NCI-H1930 (cell line): ENCODE measurements at regions not wholly inside any gene's neighbourhood (a gene's known extent, or its start where the extent isn't known, plus 50 kb on each side); places are given as distances from the start of the nearest gene placed in this dataset.

Experiments
- DNase-seq, 2 experiments: peaks; one replicate each; lab custom pipeline; 2025; lab: John Stamatoyannopoulos, UW

DNA sequence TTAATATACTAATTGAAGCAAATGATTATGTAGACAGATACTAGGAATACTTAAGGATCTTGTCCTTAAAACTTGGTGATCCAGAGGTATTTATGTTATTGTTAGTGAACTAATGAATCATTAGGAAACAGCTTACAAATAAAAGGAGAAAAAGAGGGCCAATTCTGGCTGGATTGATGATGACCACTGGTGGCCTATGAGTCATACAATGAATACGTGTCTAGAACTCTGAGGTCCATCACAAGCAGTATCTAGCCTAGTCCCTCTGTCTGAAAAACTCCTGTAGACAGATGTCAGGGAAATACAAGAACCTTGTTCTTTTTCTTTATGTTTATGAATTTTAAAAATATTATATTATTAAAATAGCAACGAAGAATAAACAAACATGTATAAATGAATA, 51.7 kb upstream of the RTL1 start:
- DNase-seq = no peak

DNA sequence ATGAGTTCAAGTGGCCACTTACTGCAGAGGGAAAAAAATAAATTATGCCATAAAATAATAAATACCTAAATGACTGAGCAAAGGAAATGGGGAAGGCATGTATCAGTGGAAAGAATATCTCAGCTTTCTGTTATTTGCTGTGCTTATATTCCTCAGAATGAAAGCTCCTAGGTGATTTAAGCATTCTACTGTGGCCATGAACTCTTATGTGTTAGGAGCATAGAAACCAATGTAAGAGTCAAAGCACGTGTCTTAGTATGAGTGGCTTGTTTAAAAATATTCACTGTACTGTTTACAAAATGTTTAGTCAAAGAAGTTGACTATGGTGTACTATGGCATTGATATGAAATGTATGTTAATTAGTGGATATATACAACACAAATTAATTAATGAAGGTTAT, 59.0 kb upstream of the RTL1 start:
- DNase-seq = no peak

DNA sequence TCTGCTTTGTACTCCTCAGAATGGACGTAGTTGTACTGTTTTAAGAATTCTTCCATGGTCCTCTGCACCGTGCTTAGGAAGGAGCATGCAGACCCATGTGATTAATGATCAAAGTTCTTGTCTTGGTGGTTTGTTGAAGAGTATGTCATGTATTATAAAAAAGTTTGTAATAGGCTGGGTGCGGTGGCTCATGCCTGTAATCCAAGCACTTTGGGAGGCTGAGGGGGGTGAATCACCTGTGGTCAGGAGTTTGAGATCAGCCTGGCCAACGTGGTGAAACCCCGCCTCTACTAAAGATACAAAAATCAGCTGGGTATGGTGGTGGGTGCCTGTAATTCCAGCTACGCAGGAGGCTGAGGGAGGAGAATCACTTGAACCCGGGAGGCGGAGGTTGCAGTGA, 61.8 kb upstream of the RTL1 start:
- no peak for DNase-seq

DNA sequence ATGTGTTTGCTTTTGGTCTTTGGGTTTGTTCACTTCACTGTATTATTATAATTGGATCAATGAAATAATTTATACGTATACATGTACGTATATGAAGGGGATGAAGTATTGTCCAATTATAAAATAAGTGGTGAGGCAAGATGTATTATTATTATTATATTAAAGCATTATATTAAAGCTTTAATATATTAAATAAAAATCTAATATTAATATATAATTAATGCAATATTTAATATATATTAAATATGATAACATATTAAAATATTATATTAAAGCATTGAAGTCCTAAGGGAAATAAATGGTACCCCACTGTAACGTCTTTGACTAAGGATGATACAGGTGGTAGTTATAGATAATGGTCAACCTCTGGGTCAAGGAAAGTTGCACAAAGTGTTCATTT, 63.7 kb upstream of the RTL1 start:
- DNase-seq = no peak

DNA sequence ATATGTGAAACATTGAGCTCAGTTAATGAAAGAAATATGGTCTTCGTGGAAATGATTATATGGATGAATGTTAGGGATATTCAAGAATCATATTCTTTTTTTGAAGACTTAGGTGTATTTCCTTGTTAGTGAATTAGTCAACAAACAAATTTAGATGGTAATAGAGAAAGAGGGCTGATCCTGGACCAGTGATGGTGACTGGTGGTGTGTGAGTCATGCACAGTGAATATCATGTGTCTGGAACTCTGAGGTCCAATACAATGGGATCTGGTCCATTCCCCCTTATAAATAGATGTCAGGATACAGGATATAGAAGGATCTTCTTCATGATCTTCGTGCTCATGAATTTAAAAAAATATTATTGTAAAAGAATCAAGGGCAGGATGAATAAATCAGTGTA, 64.4 kb upstream of the RTL1 start:
- no peak for DNase-seq

DNA sequence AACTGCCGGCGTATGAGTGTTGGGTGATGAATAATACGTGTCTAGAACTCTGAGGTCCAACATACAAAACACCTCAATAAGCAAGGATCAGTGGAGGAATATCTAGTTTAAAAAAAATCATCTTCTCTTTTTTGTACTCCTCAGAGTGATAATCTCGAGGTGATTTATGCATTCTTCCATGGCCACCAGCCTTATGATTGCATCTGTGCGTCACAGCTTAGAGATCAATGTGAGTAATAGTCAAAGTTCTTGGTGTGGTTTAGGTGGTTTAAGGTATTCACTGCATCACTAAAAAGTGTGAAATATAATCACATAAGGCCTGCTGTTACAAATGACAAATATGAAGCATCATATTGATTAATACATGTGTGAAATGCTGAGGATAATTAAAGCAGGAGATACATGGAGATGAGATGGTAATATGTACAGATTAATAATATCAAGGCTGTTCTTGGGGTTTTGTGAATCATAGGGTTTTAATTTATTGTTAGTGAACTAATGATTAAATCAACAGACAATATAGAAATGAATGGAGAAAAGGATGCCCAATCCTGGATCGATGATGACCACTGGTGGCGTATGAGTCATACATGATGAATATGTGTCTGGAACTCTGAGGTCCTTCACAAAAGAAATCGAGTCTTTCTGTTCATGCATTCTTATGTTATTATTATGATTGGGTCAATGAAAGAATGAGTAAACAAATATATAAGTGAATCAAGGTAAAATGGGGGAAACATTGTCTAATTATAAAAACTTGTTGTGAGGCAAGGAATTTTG, 68.8 kb upstream of the RTL1 start:
- no peak for DNase-seq

DNA sequence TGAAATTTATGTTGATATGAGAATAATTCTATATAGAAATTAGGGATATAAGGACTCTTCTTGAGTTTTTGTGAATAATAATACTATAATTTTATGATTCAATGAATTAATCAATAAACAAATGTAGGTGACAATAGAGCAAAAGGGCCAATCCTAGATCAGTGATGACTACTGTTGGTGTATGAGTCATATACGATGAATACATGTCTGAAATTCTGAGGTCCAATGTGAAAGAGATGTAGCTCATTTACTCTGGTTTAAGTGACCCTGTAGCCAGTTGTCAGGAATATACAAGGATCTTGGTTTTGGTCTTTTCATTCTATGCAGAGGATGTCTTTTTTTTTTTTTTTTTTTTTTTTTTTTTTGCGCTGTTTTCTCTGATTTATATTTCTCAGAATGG, 72.1 kb upstream of the RTL1 start:
- DNase-seq = no peak

DNA sequence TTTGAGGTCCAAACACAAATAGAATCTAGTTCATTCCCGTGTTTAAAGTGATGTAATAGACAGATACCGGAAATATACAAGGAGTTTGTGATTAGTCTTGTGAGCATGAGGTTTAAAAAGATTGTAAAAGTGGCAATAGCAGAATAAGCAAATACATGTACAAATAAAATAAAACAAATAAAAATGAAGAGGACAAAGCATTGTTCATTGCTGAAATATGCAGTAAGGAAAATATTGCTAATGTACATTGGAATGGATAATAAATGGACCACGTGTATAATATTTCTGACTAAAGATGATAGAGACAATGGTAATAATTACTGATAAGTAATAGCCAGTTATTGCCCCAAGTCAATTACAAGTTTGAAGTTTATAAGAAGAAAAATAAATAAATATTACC, 75.6 kb upstream of the RTL1 start:
- no peak for DNase-seq

DNA sequence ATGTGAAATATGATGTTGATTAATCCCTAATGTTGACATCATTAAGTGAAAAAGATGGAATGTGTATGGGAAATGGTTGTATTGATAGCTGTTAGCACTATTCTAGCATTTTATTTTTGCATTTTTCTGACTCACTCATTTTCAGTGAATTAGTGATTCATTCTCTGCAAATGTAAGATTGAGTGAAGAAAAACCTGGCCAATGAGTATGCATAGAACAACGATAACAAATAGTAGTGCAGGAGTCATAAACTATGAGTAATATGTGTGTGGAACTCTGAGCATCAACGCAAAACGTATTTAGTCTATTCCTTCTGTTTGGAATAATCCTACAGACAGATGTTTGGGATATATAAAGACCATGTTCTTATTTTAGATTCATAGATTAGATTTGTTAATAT, 76.3 kb upstream of the RTL1 start:
- no peak for DNase-seq

DNA sequence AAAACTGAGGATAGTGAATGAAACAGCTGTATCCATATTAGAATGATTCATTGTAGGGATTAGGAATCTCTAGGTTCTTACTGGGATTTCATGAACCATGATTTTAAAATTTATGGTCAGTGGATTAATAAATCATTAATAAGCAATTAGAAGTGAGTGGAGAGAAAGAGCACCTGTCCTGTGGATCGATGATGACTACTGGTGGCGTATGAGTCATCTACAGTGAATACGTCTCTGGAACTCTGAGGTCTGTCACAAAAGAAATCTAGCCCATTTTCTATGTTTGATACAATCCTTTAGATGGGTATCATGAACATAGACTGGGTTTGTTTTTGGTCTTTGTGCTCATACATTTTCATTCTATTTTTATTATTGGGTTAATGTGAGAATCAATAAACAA, 77.3 kb upstream of the RTL1 start:
- DNase-seq = no peak

DNA sequence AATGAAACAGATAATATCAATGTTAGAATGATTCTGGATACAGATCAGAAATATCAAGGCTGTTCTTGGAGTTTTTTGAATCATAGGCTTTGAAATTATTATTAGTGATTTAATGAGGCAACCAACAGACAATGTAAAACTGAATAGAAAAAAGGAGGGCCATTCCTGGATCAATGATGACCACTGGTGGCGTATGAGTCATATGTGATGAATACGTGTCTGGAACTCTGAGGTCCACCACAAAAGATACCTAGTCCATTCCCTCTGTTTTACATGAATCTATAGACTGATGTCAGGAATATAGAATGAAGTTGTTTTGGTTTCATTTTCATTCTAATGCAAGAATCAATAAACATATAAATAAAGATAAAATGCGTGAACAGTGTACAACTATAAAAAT, 78.3 kb upstream of the RTL1 start:
- DNase-seq = no peak

DNA sequence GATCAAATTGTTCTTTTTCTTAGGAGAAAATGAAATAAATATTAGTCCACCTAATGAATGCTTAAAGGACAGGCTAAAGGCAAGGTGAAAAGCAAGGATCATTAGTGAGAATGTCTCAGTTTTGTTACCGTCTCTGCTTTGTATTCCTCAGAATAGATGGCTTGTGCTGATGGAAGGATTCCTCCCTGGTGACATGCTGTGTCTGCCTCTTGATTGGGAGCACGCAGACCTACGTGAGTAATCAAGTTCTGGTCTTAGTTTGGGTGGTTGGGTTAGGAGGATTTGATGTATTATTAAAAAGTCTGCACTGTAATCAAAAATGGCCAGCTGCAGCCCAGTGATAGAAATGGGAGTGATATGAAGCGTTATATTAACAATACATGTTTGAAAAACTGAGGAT, 78.8 kb upstream of the RTL1 start:
- DNase-seq = no peak

DNA sequence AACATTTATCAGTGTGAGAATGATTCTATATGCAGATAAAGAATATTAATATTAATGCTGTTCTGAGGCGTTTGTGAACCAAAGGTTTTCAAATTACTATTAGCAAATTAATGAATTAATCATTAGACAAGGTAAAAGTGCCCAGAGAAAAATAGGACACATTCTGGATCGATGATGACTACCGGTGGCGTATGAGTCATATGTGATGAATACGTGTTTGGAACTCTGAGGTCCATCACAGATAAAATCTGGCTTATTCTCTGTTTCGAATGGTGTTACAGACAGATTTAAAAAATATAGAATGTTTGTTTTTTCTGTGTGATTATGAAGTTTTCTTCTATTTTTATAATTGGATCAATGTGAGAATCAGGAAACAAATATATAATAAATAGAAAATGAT, 79.2 kb upstream of the RTL1 start:
- DNase-seq = no peak

DNA sequence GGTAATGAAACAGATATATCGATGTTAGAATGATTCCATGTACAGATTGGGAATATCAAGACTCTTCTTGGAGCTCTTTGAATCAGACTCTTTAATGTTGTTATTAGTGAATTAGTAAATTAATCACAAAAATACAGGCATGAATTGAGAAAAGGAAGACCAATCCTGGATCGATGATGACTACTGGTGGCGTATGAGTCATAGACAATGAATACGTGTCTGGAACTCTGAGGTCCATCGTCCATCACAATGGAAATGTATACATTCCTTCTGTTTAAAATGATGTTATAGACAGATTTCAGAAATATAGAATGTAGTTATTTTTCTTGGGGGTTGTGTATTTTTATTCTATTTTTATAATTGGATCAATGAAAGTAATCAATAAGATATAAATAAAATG, 80.2 kb upstream of the RTL1 start:
- no peak for DNase-seq

DNA sequence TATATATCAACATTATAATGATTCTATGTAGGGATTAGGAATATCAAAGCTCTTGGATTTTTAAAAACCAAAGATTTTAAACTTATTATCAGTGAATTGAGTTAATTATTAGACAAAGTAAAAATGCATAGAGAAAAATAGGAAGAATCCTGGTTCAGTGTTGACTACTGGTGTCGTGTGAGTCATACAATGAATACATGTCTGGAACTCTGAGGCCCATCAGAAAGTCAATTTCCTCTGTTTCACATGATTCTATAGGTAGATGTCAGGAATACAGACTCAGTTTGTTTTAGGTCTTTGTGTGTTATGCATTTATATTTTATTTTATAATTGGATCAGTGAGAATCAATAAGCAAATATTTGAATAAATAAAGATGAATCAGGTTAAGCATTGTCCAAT, 84.5 kb upstream of the RTL1 start:
- no peak for DNase-seq

DNA sequence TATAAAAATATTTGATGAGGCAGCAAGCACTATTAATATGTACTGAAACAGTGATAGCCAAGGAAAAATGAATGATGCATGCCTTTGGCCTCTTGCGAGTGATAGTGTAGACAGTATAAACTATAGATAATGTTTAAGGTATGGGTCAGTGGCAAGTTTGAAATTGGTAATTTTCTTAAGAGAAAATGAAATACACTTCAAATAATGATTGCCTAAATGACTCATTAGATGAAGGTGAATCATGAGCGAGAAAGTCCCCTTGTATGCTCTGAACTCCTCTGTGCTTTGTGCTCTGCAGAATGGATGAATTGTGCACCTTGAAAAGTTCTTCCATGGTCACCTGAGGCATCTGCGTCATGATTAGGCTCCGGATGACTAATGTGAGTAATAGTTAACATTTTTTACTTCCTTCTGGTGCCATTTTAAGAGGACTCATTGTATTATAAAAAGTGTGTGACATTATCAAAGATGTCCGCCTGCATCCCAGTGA, 84.9 kb upstream of the RTL1 start:
- DNase-seq = no peak

DNA sequence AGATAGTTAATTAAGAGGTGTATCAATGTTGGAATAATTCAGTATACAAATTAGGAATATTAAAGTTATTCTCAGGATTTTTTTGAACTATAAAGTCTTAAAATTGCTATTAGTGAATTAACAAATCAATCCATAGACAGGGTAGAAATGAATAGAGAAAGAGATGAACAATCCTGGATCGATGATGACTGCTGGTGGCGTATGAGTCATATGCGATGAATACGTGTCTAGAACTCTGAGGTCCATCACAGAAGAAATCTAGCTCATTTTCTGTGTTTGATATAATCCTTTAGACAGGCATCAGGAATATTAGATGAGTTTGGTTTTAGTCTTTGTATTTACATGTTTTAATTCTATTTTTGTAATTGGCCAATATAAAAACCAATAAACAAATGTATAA, 85.4 kb upstream of the RTL1 start:
- DNase-seq = no peak

DNA sequence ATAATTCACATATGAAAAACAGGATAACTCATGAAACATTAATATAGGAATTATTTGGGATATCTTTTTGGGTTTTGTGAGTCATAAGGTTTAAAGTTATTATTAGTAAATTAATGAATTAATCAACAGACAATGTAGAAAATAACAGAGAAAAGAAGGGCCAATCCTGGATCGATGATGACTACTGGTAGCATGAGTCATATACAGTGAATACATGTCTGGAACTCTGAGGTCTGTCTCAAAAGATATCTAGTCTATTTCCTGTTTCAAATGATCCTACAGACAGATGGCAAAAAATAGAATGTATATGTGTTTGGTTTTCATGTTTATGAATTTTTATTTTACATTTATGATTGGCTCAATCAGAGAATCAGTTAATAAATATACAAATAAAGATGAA, 86.4 kb upstream of the RTL1 start:
- no peak for DNase-seq

DNA sequence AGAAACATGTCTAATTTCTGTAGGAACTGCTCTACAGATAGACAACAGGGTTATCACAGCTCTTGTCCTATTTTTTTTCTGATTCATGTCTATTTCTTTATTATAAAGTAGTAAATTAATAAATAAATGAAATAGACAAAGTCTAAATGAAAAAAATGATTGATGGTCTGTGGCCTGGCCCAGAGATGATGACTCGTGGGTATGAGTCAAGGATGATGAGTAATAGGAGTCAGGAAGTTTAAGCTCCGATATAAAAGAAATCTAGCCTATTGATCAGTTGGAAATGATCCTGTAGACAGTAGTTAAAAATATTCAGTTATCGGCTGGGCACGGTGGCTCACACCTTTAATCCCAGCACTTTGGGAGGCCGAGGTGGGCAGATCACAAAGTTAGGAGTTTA, 90.6 kb upstream of the RTL1 start:
- DNase-seq = no peak

DNA sequence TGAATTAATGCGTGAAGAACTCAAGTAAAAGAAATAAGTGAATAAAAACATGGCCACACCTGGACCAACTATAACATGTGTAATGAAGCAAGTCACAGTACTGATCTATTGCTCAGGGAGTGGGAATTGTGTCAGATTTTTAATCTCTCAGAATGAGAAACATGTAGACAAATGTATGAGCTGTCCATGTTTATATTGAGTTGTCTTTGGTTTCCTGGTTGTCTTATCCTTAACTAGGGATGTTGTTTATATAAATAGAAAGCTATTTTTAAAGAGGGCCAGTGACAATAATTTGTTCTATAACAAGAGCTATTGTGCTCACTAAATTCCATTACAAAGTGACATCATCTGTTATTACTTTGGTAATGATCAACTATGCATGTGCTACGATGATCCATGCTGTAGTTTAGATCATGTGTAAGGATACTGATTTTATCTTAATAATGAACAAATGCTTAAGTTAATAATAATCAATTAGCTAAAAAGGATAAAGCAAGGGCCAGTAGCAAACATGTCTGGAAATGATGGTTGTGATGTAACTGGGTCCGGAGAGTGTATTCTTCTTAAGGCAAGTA, 91.3 kb upstream of the RTL1 start:
- no peak for DNase-seq

DNA sequence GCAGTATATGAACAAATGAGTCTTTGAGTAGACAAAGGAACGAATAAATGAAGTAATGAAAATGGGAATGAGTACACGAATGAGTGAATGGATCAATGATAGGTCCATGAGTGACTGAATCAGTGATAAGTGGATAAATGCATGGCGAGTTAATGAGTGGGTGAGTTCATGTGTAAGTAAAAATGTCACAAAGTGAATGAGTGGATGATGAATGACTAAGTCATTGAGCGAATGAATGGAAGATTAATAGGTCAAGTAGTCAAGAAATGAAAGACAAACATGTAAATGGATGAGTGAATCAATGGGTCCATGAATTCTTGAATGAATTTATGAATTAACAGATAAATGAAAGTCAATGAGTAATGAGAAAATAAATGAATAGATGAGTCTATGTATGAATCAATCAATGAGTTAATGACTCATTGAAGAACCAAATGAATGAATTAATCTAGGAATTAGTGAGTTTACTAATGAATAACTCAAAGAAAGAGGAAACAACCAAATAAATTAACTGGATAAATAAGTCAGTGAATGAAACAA, 97.3 kb upstream of the RTL1 start:
- no peak for DNase-seq

DNA sequence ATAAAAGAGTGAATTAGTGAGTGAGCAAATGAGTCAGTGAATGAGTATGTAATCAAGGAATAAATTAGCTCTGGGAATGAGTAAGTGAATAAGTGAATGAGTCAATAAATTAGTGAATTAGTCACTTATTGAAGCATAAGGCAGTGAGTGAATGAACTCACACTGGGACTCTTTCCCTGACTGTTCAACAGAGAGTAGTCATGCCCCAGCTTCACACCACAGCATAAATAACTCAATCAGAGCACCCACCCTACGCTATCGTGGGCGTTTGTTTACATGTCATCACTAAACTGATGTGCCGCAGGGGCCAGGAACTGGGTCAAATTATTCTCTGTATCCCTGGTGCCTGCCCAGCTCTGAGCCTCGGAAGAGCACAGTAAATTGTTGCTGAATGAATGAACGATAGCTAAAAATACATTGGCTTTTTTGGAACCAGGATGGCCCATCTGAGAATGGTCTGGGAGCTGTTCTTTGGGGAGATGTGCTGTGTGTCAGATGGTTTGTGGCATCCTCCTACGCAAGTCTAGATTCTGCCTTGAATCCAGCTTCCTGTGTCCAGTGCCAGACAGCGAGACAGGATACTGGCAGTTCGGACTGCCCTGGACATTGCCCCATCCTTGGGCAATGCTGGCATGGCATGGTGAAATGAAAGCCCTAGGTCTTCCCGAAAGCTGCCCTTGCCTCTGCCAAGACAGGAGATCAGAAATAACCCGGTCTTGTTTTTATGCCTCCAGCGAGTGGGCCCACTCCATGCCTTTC, 98.0 kb upstream of the RTL1 start:
- no peak for DNase-seq

DNA sequence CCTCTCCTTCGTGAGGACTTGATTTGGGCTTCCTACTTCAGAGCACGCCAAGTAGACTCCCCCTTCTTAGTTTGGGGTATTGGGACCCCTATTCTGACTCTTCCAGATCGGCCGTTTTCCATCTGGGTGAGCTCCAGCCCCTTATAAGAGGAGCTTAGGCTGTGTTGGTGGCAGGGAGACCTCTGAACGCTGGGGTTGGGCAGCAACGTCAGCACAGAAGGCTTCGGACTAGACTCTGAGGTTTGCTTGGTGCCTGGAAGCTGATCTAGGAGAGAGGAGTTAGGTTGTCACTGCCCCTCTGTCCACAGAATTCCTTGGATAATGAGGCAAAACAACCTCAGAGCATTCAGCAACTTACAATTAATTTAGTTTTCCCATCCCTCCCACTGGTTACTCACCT, 99.2 kb upstream of the RTL1 start:
- no peak for DNase-seq
